IPS DF 4.7 (cell line): ENCODE measurements at regions not wholly inside any gene's neighbourhood (a gene's known extent, or its start where the extent isn't known, plus 50 kb on each side); places are given as distances from the start of the nearest gene placed in this dataset.

Experiments
- DNase-seq: peaks from one replicate; pipeline ENCODE4 v3.0.0-alpha.2; 2013; ENCODE audit warnings: low spot score; ENCODE audit errors: extremely low read depth

GRCh38 chr9:82546136-82546535, 516.8 kb downstream of the RASEF start:
- DNase-seq, result no peak

DNA sequence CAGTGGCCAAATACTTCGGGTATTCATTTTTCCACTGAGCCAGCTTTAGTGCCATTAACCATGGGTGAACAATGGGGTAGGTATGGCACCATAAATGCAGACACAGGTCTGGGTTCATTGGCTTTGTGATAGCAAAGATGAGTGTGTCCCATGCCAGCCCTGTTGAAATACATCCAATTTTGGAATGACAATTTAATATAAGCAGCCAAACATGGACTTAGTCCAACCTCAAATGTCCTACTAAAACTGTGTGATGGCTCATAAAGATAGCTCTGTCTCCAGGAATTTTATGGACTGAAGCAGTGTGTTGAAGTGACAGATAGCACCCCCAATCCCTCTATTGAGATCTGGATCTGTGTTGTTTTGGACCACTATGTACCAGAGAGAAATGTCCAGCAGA, 514.9 kb downstream of the RASEF start:
- no peak for DNase-seq

GRCh38 chr9:82549174-82549821, 513.6 kb downstream of the RASEF start:
- DNase-seq, result no peak

GRCh38 chr9:82552784-82553183, 510.2 kb downstream of the RASEF start:
- no peak for DNase-seq

DNA sequence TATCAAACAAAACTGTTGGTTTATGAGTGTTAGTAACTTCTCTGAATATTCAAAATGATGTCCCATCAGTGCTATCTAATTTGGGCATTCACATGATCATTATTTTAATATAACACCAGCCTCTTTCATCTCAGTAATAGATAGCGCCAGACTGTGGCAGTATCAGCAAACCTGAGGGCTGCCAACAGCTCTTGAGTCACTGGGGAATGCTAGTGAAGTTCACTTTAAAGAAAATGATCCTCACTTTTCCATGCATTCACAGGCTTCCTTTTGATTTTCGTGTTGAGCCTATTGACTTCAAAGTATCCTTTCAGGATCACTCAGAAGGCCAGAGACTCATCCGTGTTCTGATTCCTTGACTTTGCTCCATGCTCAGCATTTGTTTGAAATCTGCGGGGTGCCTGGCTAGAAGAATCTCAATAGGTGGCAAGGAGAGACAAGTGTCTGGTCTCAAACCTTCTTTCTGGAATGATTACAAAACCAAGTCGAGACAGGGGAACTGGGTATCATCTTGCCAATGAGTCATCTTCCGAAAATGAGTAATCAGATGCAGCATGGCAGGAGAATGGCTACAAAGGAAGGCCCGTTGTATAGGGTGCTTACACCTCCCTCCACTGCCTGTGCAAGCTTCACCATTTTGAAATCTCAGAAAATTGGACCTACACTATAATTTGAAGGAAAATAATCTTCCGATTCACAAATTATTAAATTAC, 509.1 kb downstream of the RASEF start:
- no peak for DNase-seq

- DNase-seq, result no peak
Observed at GRCh38 chr9:82554381-82554780, 508.6 kb downstream of the RASEF start.

DNA sequence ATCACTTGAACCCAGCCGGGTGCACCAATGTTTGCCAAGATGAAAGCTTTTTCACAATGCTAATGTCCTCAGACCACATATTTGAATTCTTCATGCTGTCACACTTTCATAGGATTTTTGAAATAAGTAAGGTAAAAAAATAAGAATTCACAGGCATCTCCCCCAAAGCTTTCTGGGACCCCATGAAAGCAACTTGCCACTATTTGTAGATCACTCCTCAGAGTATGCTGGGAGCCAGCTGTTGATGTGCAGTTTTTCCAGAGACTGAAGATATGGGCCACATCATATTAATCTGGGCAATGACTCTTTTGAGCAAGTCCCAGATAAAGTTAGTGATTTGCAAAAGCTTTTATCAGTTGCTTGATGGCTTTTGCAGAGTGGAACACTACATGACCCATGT, 507.9 kb downstream of the RASEF start:
- no peak for DNase-seq

DNA sequence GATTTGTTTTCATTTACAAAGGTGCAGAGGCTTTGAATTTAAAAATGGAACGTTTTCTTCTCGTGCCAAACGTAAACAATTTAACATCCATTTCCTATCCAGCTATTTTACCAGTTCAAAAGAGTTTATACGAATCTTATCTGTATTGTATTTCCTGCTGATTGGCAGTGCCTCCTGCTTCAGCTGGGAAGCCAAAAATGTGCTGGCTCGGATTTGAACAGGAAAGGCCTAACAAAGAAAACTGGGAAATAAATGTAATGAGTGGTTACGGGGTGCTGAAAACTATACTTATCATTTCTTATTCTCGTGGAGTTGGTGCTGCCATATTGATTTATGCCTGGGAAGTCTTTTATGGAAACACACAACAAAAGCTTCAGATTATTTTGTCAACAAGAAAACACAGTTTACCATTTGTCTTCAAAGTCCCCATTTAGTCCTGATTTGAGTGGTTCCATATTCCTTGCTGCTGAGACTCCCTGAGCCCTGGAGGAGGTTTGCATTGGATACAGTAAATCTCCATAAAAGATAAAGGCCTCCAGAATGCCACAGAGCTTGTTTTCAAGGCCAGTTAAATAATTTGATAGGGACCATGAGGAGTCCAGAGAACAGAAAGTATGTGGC, 507.4 kb downstream of the RASEF start:
- DNase-seq, result no peak

DNA sequence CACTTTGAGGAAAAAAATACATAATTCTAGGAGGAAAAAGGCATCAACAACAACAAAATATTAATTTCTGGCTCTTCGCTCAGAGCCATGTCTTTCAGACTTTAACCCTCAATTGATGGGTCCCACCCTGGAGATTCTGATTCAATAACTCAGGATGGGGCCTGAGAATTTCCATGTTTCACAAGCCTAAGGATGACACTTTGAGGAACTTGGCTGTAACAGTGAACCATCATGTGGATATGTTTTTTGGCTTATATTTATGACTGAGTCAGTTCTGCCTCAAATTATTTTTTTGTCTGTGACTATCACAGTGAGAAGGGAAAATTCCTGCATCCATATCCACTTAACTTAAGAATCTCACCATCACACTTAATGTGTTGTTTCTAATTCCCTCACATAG, 504.6 kb downstream of the RASEF start:
- DNase-seq, result no peak

DNA sequence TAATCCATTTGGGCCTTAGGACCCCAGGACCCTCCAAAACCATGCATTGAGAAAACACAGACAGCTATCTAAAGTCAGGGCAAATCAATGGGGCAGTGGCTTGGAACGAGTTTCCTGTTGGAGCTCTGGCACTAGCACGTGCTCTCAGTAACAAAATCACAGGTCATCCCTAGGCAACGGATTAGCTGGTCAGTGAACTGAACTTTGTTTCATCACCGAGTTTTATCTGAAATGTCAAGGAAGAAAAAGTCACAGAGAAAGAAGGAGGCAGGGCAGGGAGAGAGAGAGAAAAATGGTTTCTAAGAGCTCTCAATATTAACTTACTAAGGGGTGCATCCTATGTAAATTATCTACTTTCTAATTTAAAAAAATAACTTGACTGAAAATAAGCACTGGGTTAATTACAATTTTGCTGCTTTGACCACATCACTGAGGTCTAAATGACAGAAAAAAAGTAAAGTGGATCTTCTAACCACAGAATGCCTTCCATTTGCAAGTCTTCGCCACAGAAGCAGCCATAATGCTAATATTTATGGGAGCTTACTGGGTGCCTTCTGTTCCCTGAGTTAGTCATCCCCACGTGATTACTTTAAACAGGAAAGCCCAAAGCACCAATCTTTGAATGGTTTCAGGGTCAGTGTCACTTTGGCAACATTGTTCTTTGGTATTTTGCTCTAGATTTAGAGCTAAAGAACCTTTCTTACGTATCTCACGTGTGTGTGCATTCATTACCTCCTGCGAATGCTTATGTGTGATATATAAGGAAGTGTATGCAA, 503.9 kb downstream of the RASEF start:
- no peak for DNase-seq

DNA sequence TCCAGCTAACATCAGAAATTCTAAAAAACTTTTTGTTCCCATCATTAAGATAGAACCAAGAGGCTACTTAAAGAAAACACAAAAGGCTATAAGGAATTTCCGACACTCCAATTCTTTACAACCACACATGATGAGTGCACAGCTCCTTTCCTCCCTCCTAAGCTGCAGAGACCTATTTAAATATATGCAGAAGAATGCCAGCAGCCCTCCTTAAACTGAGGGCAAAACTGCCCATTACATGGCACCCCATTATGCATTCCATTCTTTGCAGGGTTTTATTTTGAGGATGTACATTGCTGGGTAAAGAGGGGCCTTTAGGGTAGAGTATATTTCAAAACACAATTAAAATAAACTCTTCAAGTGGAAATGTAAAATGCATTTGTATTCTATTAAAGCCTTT, 502.9 kb downstream of the RASEF start:
- no peak for DNase-seq

- no peak for DNase-seq
Observed at GRCh38 chr9:82560457-82560904, 502.5 kb downstream of the RASEF start.

GRCh38 chr9:82563094-82563493, 499.8 kb downstream of the RASEF start:
- no peak for DNase-seq

DNA sequence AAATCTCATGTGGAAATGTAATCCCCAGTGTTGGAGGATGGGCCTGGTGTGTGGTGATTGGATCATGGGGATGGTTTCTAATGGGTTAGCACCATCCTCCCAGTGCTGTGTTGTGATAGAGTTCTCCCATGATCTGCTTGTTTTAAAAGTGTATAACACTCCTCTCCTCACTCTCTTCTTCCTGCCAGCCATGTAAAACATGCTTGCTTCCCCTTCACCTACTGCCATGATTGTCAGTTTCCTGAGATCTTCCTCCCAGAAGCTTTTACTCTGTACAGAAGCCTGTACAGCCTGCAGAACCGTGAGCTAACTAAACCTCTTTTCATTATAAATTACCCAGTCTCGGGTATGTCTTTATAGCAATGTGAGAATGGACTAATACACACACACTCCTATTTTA, 499.1 kb downstream of the RASEF start:
- DNase-seq, result no peak

DNA sequence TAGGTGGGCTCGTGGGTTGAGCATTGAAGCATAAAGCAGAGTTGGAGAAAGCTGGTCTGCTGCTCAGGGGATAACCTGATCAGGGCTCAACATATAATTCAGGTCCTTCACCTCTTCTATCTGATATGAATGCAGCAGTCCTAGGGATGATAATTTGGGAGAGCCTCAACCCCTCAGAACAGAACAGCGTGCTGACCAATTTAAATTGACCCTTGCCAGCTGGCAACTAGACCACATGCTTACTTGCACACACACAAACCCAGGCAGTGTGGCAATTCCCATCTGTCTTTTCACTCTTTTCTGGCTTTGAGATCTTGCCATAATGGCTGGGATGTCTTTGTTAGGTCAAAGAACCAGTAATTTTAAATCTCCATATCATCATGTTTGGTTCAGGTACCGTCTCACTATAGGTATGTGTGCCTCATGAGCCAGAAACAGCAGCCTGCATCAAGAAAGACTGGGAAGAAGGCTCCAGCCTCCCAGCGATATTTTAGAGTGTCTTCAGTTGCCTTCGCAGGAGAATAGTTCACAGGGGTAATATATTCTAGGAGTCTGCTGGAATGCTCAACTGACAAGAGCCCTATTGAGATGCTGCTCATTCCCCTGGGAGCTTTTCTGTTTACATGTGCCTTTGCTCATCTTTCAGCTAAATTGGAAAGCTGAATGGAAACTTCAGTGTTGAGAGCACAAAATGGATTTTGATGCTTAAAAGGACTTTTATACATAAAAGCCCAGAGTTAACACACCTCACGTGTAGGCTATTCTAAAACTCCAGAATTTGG, 497.6 kb downstream of the RASEF start:
- no peak for DNase-seq

DNA sequence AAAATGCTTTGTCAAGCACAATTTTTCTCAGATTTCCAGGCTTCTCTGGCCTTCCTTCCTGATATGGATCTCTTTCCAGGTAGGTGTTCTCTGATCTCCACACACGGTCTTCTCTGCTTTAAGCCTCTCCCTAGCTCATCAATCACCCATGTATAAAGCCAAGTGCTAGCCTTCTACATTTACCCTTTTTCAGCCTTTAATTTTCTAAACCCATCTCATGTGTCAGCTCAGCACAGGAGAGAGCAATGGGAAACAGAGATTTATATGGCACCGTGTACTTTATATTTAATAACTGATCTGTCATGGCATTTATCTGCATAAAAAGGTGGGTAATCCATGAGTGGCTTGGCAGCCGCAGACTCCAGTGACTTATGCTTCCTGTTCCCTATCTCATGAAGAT, 495.0 kb downstream of the RASEF start:
- no peak for DNase-seq

- no peak for DNase-seq
Observed at GRCh38 chr9:82570226-82570625, 492.7 kb downstream of the RASEF start.

- DNase-seq, result no peak
Observed at GRCh38 chr9:82571540-82571939, 491.4 kb downstream of the RASEF start.

DNA sequence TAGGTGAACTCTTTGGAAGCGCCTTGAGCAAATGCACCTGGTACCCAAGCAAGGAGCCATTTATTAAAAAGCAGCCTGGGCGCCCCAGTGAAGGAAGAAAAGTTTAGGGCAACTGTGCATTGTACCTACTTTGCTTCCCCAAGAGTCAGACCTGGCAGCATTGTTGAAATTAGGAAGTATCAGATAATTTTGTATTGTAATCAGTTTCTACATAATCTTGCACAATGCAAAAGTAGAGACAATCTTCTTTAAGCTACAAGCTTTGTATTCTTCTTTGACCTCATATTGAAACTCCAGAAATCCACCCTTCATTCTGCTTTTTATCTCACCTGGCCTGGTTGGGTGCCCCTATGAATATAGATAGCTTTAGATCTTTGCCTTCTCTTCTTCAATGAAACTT, 490.8 kb downstream of the RASEF start:
- no peak for DNase-seq

- no peak for DNase-seq
Observed at GRCh38 chr9:82574911-82575310, 488.0 kb downstream of the RASEF start.

DNA sequence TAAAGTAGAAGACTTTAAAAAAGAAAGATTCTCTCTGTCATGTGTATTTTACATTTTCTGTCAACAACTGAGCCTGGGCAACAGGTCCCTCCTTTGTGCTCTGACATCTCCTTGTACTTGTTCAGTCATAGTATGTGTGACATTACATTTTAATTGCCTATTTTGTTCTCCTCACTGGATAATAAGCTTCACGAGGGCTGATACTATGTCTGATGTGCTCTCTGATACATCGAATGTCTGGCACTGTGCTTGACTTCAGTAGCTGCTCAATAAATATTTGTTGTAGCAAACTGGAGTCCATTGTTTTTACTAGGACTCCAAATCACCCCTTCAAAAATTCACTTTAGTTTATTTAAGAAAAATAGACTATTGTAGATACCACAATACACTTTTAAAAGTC, 482.0 kb downstream of the RASEF start:
- no peak for DNase-seq
